ENCODE measurements at regions not wholly inside any gene's neighbourhood (a gene's known extent, or its start where the extent isn't known, plus 50 kb on each side); places are given as distances from the start of the nearest gene placed in this dataset.

- CTCF ChIA-PET: no interaction called here
- H3K4me1 ChIP-seq (ENCODE audit: control insufficient read depth in 1 of 2, insufficient read depth in 2 of 2, low read depth in 1 of 2, low read length in 1 of 2): no peaks in the 10 kb centered on the region; a peak in 1 of 4 replicates
Observed at GRCh38 chr9:74035786-74036185, 461.3 kb upstream of the RORB start.

GRCh38 chr9:74036549-74037231 is 460.4 kb upstream of the RORB start:
- Histone ChIP-seq H3K36me3 (replicated peaks in 1 of 2; ENCODE audit: control insufficient read depth in 1 of 2, insufficient read depth in 2 of 2, low read length in 1 of 2) (no peaks in the 10 kb centered on the region), H3K27me3 (ENCODE audit: insufficient read depth) (no peaks in the 10 kb centered on the region), H3K27ac (ENCODE audit: low read depth in 2 of 2, low read length in 1 of 2) (no peak overlapping the region; a peak in 1 of 4 replicates), H4K20me1 (ENCODE audit: insufficient read depth) (no peaks in the 10 kb centered on the region), H3K9ac (no peak overlapping the region), H3K4me1 (ENCODE audit: control insufficient read depth in 1 of 2, insufficient read depth in 2 of 2, low read depth in 1 of 2, low read length in 1 of 2) (no peaks in the 10 kb centered on the region; a peak in 1 of 4 replicates), H3K9me3 (no peaks in the 10 kb centered on the region), H2AFZ (ENCODE audit: low read depth) (no peak overlapping the region), H3K4me3 (ENCODE audit: low read depth in 2 of 2, low read length in 1 of 2) (no peak overlapping the region), H3K4me2 (no peak overlapping the region), H3K79me2 (ENCODE audit: insufficient read depth) (no peaks in the 10 kb centered on the region), H3K9me2 (no peaks in the 10 kb centered on the region), H3F3A (replicated peaks; ENCODE audit: insufficient read depth) (no peaks in the 10 kb centered on the region)
- no peak for DNase-seq
- CTCF ChIA-PET: no interaction called here
- TF ChIP-seq SMC3 (IDR thresholded peaks at IDR 0.05; ENCODE audit: low read depth, low read length) (no peak), ELF1 (IDR thresholded peaks at IDR 0.05) (no peak), EP300 (IDR thresholded peaks at IDR 0.05; ENCODE audit: borderline replicate concordance in 1 of 2, low read depth in 1 of 2, low read length in 1 of 2) (no peak), RXRA (IDR thresholded peaks at IDR 0.05; ENCODE audit: borderline replicate concordance, low read depth) (no peak), MEF2A (IDR thresholded peaks at IDR 0.05; ENCODE audit: borderline replicate concordance, low read depth) (no peak), RFX5 (IDR thresholded peaks at IDR 0.05; ENCODE audit: low read length) (no peak), YY1 (IDR thresholded peaks at IDR 0.05; ENCODE audit: low read depth) (no peak), GATA2 (CRISPR knock-in tag; IDR thresholded peaks at IDR 0.05) (no peak), TEAD4 (IDR thresholded peaks at IDR 0.05; ENCODE audit: borderline replicate concordance, insufficient read depth) (no peak), RCOR1 (IDR thresholded peaks at IDR 0.05; ENCODE audit: low read length) (no peak), JUND (IDR thresholded peaks at IDR 0.05) (no peak), SIN3A (IDR thresholded peaks at IDR 0.05; ENCODE audit: borderline replicate concordance, low read depth, low read length) (no peak), MXI1 (IDR thresholded peaks at IDR 0.05; ENCODE audit: low read depth, low read length) (no peak), NFIC (IDR thresholded peaks at IDR 0.05; ENCODE audit: borderline replicate concordance) (no peak), FOSL2 (IDR thresholded peaks at IDR 0.05; ENCODE audit: borderline replicate concordance, low read depth) (no peak), GABPA (IDR thresholded peaks at IDR 0.05; ENCODE audit: low read depth) (no peak), POLR2AphosphoS5 (IDR thresholded peaks at IDR 0.05; ENCODE audit: low read depth, low read length) (no peak)
- TF ChIP-seq, protein P1, sequence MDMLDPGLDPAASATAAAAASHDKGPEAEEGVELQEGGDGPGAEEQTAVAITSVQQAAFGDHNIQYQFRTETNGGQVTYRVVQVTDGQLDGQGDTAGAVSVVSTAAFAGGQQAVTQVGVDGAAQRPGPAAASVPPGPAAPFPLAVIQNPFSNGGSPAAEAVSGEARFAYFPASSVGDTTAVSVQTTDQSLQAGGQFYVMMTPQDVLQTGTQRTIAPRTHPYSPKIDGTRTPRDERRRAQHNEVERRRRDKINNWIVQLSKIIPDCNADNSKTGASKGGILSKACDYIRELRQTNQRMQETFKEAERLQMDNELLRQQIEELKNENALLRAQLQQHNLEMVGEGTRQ (IDR thresholded peaks at IDR 0.05; ENCODE audit: borderline replicate concordance, low read depth, low read length): no peak
- TF ChIP-seq, protein P2, sequence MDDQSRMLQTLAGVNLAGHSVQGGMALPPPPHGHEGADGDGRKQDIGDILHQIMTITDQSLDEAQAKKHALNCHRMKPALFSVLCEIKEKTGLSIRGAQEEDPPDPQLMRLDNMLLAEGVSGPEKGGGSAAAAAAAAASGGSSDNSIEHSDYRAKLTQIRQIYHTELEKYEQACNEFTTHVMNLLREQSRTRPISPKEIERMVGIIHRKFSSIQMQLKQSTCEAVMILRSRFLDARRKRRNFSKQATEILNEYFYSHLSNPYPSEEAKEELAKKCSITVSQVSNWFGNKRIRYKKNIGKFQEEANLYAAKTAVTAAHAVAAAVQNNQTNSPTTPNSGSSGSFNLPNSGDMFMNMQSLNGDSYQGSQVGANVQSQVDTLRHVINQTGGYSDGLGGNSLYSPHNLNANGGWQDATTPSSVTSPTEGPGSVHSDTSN (IDR thresholded peaks at IDR 0.05): no peak
- TF ChIP-seq, protein P3, sequence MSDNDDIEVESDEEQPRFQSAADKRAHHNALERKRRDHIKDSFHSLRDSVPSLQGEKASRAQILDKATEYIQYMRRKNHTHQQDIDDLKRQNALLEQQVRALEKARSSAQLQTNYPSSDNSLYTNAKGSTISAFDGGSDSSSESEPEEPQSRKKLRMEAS (IDR thresholded peaks at IDR 0.05; ENCODE audit: low read depth): no peak
- WGBS (ENCODE audit: low lambda C conversion rate): 38% methylated on average over 5 of the region's 5 CpGs
- POLR2A ChIA-PET: no interaction called here

More at GRCh38 chr9:74035786-74036185, 461.3 kb upstream of the RORB start:
- Histone ChIP-seq H3K27me3 (ENCODE audit: insufficient read depth) (no peaks in the 10 kb centered on the region), H3F3A (replicated peaks; ENCODE audit: insufficient read depth) (no peaks in the 10 kb centered on the region), H3K9me3 (no peaks in the 10 kb centered on the region), H3K9ac (no peak overlapping the region), H3K79me2 (ENCODE audit: insufficient read depth) (no peaks in the 10 kb centered on the region), H3K36me3 (replicated peaks in 1 of 2; ENCODE audit: control insufficient read depth in 1 of 2, insufficient read depth in 2 of 2, low read length in 1 of 2) (no peaks in the 10 kb centered on the region), H3K27ac (ENCODE audit: low read depth in 2 of 2, low read length in 1 of 2) (no peak overlapping the region), H4K20me1 (ENCODE audit: insufficient read depth) (no peaks in the 10 kb centered on the region), H3K9me2 (no peaks in the 10 kb centered on the region), H2AFZ (ENCODE audit: low read depth) (no peak overlapping the region), H3K4me3 (ENCODE audit: low read depth in 2 of 2, low read length in 1 of 2) (no peak overlapping the region), H3K4me2 (no peak overlapping the region)
- WGBS (ENCODE audit: low lambda C conversion rate): 23% methylated on average over 2 of the region's 2 CpGs
- POLR2A ChIA-PET: no interaction called here
- TF ChIP-seq, protein P3 (IDR thresholded peaks at IDR 0.05; ENCODE audit: low read depth): no peak
- no peak for TF ChIP-seq USF1 (IDR thresholded peaks at IDR 0.05; ENCODE audit: borderline replicate concordance, low read depth)
- no peak for DNase-seq

Data from SK-N-SH (cell line).